Fibroblast of skin of abdomen (primary cell): ENCODE measurements at regions not wholly inside any gene's neighbourhood (a gene's known extent, or its start where the extent isn't known, plus 50 kb on each side); places are given as distances from the start of the nearest gene placed in this dataset.
A peak's percentile ranks its signal among the peaks of the same experiment; 100 is the strongest.
"Not testable (repeated sequence)": the region's sequence is repeated elsewhere in the genome, so short reads cannot be mapped to it uniquely, and the experiment has no call there.

ENCODE experiments used
- DNase-seq: peaks from one replicate; pipeline ENCODE4 v3.0.0-alpha.2; 2013

DNA sequence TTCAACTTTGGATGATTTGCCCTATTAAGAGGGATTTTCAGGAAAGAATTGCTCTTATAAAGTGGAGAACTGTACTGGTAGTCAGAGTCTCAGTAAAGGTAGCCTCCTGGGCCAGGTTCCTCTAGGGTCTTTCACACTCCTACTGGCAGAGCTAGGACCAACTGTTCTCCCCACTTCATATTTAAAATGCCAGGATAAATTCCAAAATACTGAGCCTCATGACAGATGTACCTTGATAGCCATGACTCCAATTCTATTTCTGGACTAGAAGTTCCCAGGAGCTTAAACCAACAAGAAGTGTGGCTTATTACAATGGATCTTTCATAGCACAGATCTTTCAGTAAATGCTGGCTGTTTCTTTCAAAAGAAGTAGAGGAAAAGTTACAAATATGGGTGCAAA lies 126.5 kb downstream of the C12orf75 start:
- no peak for DNase-seq

- no peak for DNase-seq
Observed at GRCh38 chr12:105459760-105460330, 129.4 kb downstream of the C12orf75 start.

- DNase-seq: no peak
Observed at GRCh38 chr12:105461271-105461943, 130.9 kb downstream of the C12orf75 start.

GRCh38 chr12:105461944-105462762 lies 131.7 kb downstream of the C12orf75 start:
- DNase-seq: no peak

DNA sequence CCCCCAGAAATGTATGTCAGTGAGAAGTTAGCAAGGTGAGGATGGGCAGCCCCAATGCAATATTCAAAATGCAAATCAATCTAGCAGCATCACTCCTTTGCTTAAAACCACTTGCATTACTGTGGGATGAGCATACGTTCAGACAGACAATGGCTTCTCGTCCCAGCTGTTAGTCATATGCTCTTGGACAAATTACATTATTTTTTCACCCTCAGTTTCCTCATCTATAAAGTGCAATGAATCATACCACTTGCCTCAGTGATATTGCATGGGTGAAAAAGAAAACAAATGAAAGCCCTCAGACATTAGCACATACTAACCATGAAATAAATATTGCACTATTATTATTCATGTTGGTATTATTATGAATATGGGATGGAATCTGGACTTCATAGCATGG lies 132.3 kb downstream of the C12orf75 start:
- DNase-seq: peak; percentile 65

- peak; percentile 31 for DNase-seq
Observed at GRCh38 chr12:105464406-105464805, 133.9 kb downstream of the C12orf75 start.

- no peak for DNase-seq
Observed at GRCh38 chr12:105466231-105466900, 135.9 kb downstream of the C12orf75 start.

- no peak for DNase-seq
Observed at GRCh38 chr12:105466901-105467598, 136.6 kb downstream of the C12orf75 start.

DNA sequence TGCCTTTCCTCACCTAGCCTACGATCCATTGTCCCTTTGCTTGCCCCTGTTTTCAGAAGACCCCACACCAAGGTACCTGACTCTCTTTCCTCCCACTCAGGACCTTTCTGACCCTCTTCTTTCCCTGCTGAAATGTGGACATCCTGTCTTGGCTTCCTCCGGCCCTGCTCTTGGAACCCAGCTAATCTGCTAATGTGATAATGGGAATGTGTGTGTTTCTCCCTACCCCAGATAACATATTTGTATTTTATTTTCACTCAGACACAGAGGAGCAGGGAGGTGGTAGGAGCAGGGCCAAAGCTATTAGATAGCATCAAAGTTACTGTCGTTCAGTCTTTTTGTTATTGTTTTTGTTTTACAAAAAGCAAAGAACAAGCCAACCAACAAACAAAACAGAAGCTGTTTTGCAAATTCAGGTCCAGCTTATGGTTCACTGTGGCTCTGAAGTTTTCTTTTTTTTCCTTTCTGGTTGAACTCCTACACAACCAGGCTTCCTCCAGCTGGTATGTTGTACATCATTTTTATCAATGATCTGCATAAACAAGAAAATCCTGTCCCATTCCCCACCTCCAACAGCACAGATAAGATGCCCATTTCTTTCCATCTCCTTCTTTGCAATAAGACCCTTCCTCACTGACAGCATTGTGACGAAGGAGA lies 137.3 kb downstream of the C12orf75 start:
- DNase-seq: no peak

DNA sequence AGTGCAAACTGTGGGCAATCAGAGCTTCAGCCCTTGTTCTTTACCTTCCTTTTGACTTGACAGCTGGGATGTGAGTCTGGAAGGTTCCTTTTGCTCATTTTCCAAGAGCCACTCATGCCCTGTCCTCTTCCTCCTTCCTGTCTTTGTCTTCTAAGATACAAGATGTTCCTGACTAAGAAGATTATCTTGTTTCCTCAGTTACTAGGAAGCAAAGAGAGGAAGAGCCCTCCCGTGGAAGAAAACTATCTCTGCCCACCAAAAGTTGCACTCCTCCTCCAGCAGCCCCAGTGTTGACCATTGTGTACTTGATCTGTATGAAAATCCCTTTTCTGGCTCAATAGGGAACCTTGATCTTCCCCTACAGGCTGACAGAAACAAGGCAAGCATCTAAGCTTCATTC lies 138.0 kb downstream of the C12orf75 start:
- DNase-seq: no peak

GRCh38 chr12:105469211-105469610 lies 138.7 kb downstream of the C12orf75 start:
- no peak for DNase-seq

- peak; percentile 42 for DNase-seq
Observed at GRCh38 chr12:105469701-105470100, 139.2 kb downstream of the C12orf75 start.

- no peak for DNase-seq
Observed at GRCh38 chr12:105470102-105470501, 139.6 kb downstream of the C12orf75 start.

- DNase-seq: no peak
Observed at GRCh38 chr12:105470601-105471000, 140.1 kb downstream of the C12orf75 start.

GRCh38 chr12:105474672-105475071 lies 144.2 kb downstream of the C12orf75 start:
- DNase-seq: peak; percentile 30

GRCh38 chr12:105476616-105477015 lies 146.1 kb downstream of the C12orf75 start:
- no peak for DNase-seq

GRCh38 chr12:105477873-105478272 lies 147.4 kb downstream of the C12orf75 start:
- DNase-seq: no peak

GRCh38 chr12:105478788-105479187 lies 148.3 kb downstream of the C12orf75 start:
- not testable (repeated sequence) for DNase-seq

- no peak for DNase-seq
Observed at GRCh38 chr12:105479710-105480109, 149.2 kb downstream of the C12orf75 start.

DNA sequence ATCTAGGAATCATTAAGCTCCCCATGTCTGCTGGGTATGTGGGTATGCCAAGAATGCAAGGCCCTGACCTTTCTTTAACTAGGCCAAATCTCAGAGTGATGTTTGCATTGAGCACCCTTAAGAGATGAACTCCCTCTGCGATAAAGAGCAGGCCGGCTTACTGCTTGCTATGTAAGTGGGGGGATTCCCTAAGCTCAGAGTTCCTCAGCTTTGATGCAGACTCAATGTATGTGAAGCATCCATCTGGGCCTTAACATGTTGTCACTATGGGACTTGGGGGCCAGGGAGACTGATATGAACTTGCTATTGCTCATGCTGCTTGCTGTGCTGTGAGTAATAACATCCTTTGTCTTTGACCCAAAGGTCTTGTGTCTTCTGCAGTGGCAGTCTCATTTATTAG lies 149.7 kb downstream of the C12orf75 start:
- peak; percentile 49 for DNase-seq

DNA sequence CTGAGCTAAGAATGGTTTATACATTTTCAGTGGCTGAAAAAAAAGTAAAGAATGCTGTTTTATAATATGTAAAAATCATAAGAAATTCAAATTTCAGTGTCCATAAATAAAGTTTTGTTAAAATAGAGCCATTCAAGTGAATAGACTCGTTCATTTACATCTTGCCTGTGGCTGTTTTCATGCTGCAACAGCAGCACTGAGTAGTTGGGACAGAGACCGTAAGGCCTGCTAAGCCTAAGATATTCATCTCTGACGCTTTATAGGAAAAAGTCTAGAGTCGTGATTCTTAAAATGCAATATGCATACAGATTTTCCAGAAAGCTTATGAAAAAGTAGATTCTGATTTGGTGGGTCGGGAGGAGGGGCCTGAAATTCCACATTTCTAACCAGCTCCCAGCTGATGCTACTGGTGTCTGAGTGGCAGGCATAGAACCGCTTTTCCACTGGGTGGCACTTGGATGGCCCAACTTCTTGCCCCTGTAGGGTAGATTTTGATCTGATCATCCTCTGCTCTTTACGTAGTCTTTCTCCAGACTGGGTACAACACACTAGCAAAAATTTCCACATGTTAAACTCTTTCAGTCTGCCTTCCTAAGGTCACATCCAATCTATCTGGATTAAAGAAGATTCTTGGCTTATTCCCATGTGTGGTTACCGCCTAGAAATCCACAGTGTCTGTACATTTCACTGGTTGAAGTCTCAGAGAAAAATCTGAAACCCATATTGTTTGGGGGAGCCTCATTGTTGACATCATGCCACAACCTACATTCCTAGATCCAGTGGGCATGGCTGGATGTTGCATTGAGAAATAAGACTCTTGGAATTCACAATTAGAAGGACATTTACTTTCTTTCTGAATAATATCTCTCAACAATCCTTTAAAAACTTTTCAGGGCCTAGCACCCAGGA lies 151.2 kb downstream of the C12orf75 start:
- DNase-seq: peak; percentile 86
